HL-60 (cell line): ENCODE measurements at regions not wholly inside any gene's neighbourhood (a gene's known extent, or its start where the extent isn't known, plus 50 kb on each side); places are given as distances from the start of the nearest gene placed in this dataset.

Experiments used
- DNase-seq, 2 experiments: peaks; one replicate each; pipeline ENCODE4 v3.0.0-alpha.2; 2010 to 2020; ENCODE audit warnings: low read depth in 1 of 2, low spot score in 1 of 2
- H3K27ac ChIP-seq: fragments of 250-450 bp; sonication (Bioruptor Pico); replicated peaks from 2 replicates; pipeline ENCODE4 v1.5.1; 2020; ENCODE audit warnings: mild to moderate bottlenecking, moderate library complexity
- H3K27me3 ChIP-seq: fragments of 250-450 bp; sonication (Bioruptor Pico); 2 replicates; pipeline ENCODE4 v1.5.1; 2021; ENCODE audit warnings: mild to moderate bottlenecking, moderate library complexity; ENCODE audit not compliant: insufficient read depth, poor library complexity, severe bottlenecking
- H3K4me3 ChIP-seq: replicated peaks from 2 replicates; pipeline ENCODE4 v1.5.1; 2011; ENCODE audit warnings: mild to moderate bottlenecking, control low read depth, low read length; ENCODE audit not compliant: insufficient read depth
- CTCF ChIP-seq: IDR thresholded peaks from one replicate; pipeline ENCODE4 v1.5.1; 2011; ENCODE audit warnings: low read length, control low read depth, inconsistent platforms; ENCODE audit not compliant: insufficient read depth
- GABPA ChIP-seq: IDR thresholded peaks from 2 replicates; pipeline ENCODE4 v1.6.1; 2012; ENCODE audit warnings: low read depth
- POLR2AphosphoS5 ChIP-seq: IDR thresholded peaks from 2 replicates; pipeline ENCODE4 v1.6.1; 2012; ENCODE audit warnings: low read depth
- REST ChIP-seq: IDR thresholded peaks from 2 replicates; pipeline ENCODE4 v1.6.1; 2012; ENCODE audit warnings: low read depth; ENCODE audit not compliant: insufficient replicate concordance
- SPI1 ChIP-seq: IDR thresholded peaks from 2 replicates; pipeline ENCODE4 v1.6.1; 2012; ENCODE audit warnings: low read depth, mild to moderate bottlenecking, borderline replicate concordance

- Histone ChIP-seq H3K4me3 (no peak overlapping the region), H3K27ac (no peak overlapping the region), H3K27me3 (no peaks in the 10 kb centered on the region)
- DNase-seq, result no peak
- no peak for TF ChIP-seq GABPA
- no peak for TF ChIP-seq CTCF
- TF ChIP-seq REST, result no peak
- TF ChIP-seq SPI1, result no peak
- TF ChIP-seq POLR2AphosphoS5, result no peak
Measured at GRCh38 chr13:71382285-71382684, 484.7 kb downstream of the DACH1 start.

DNA sequence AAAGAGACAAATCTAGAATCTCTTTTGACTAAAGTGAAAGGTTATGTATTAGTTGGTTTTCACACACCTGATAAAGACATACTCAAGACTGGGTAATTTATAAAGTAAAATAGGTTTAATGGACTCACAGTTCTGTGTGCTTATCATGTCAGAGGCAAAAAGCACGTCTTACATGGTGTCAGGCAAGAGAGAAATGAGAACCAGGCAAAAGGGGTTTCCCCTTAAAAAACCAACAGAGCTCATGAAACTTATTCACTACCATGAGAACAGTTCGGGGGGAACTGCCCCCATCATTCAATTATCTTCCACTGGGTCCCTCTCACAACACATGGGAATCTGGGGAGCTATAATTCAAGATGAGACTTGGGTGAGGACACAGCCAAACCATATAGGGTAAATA is 486.8 kb downstream of the DACH1 start:
- no peak for DNase-seq
- H3K27me3 ChIP-seq, result no peaks in the 10 kb centered on the region
- TF ChIP-seq REST, result no peak
- TF ChIP-seq GABPA, result no peak
- H3K4me3 ChIP-seq, result no peak overlapping the region
- H3K27ac ChIP-seq, result no peak overlapping the region

DNA sequence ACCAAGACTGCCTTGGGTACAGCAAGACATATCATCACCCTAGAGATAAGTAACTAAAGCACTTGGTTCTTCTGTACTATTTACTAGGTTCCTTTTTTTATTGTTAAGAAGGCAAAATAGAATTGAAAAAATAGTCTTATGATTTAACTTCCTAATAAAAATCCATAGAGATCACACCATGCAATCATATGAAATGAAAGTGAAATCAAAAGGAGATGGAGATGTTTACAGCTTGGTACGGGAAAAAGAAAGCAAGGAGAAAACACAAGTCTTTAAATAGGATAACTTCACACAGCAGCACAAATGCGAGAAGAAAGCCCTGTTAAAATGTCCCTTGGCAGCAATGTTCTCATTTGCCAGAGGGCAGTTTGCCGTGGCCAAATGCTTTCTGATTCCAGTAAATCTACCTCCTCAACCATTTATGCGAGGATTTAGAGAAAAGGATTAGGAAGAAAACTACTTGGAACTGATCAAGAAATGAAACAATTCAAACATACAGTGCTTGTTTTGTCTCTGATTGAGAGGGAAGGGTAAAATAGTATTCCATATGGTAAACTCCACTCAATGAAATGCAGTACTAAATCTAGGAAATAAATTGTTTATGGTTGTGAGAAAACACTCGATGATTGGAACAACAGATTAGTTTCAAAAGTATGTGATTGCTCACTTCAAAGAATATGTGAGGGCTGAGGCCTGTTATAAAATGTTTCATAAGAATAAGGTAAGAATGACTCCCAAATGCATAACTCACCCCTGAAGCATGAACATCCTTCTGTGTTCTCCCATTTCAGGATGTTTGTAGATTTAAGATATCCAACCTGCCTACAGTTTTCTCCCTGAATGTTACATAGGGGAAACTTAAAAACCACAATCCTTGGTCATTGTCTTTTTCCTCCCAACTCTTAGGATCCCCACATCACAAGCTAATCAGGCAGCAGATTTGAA is 487.8 kb downstream of the DACH1 start:
- H3K27me3 ChIP-seq, result no peaks in the 10 kb centered on the region
- no peak for DNase-seq
- no peak for TF ChIP-seq POLR2AphosphoS5
- no peak overlapping the region for H3K27ac ChIP-seq
- H3K4me3 ChIP-seq, result no peak overlapping the region

- no peak for TF ChIP-seq POLR2AphosphoS5
- no peak for TF ChIP-seq GABPA
- no peak for TF ChIP-seq CTCF
- TF ChIP-seq SPI1, result no peak
- no peaks in the 10 kb centered on the region for H3K27me3 ChIP-seq
- H3K4me3 ChIP-seq, result no peak overlapping the region
- DNase-seq, result no peak
- H3K27ac ChIP-seq, result no peak overlapping the region
Measured at GRCh38 chr13:71374471-71375049, 492.4 kb downstream of the DACH1 start.
